K562 (cell line): ENCODE measurements at regions not wholly inside any gene's neighbourhood (a gene's known extent, or its start where the extent isn't known, plus 50 kb on each side); places are given as distances from the start of the nearest gene placed in this dataset.

ENCODE experiments used
- ATAC-seq: fragments of 200-7000 bp; cut with Tn5 transposase; 3 replicates; pipeline ENCODE4 v1.9.1; 2020; ENCODE audit warnings: moderate library complexity
- BruUV-seq: library from RNA; stranded (reverse); fragments of 400-500 nt; replicated peaks from 2 replicates; lab custom pipeline; 2021; lab: Mats Ljungman, UMichigan
- CTCF ChIA-PET: fragments of 300-600 bp; formaldehyde crosslinking; extraction: SDS; loops from one replicate; lab custom pipeline; 2021; ENCODE audit warnings: low intra/inter-chr PET ratio; lab: Yijun Ruan, JAX
- POLR2A ChIA-PET: fragments of 300-600, 350-650 bp; sonication (Branson Sonifier 250); formaldehyde crosslinking; extraction: SDS; loops from one replicate; lab custom pipeline; 2021; ENCODE audit warnings: antibody characterized with exemption, inconsistent platforms; lab: Yijun Ruan, JAX
- DNase-seq, 4 experiments: peaks; one replicate each; pipeline versions ENCODE4 v3.0.0 to v3.0.0-alpha.2; 2011 to 2018; ENCODE audit warnings: low spot score in 3 of 4, mixed read lengths in 3 of 4; ENCODE audit errors: extremely low read depth in 1 of 4
- FAIRE-seq: peaks from 2 replicates; lab custom pipeline; 2011; peaks lifted over from hg19 to GRCh38; lab: Jason Lieb, UNC
- H2AFZ ChIP-seq: 2 replicates; pipeline ENCODE4 v1.6.0; 2011; ENCODE audit warnings: low read depth, low read length, control low read depth, inconsistent platforms
- H3K27ac ChIP-seq: fragments of 200-600 bp; 3 replicates; pipeline ENCODE4 v1.8.0; 2011; ENCODE audit warnings: low read depth, mild to moderate bottlenecking, control low read depth, inconsistent platforms, low read length, moderate library complexity, mixed read lengths; ENCODE audit errors: extremely low read depth
- H3K27me3 ChIP-seq, 2 experiments: fragments of 300-600 bp in 1 of 2; 2 replicates in 1 of 2; 3 replicates in 1 of 2; pipeline versions ENCODE4 v1.6.0 to v1.8.0; 2011; ENCODE audit warnings: inconsistent platforms in 2 of 2, low read length in 2 of 2, mild to moderate bottlenecking in 1 of 2, mixed read lengths in 1 of 2, moderate library complexity in 1 of 2; ENCODE audit not compliant: control insufficient read depth in 2 of 2, insufficient read depth in 2 of 2
- H3K36me3 ChIP-seq: fragments of 300-600 bp; 3 replicates; pipeline ENCODE4 v1.8.0; 2011; ENCODE audit warnings: mild to moderate bottlenecking, low read length, inconsistent platforms; ENCODE audit not compliant: control insufficient read depth, insufficient read depth
- H3K4me1 ChIP-seq, 2 experiments: fragments of 200-600 bp in 1 of 2; replicated peaks in 1 of 2; 2 replicates in 1 of 2; 3 replicates in 1 of 2; pipeline versions ENCODE4 v1.5.1 to v1.8.0; 2011; ENCODE audit warnings: inconsistent platforms in 2 of 2, low read length in 2 of 2, mild to moderate bottlenecking in 1 of 2, mixed read lengths in 1 of 2, moderate library complexity in 1 of 2; ENCODE audit not compliant: control insufficient read depth in 2 of 2, insufficient read depth in 2 of 2
- H3K4me2 ChIP-seq: 2 replicates; pipeline ENCODE4 v1.6.1; 2011; ENCODE audit warnings: low read length, control low read depth, inconsistent platforms, mixed read lengths; ENCODE audit not compliant: insufficient read depth
- H3K4me3 ChIP-seq: fragments of 200-600 bp; sonication (generic), shearing (Covaris generic); 2 replicates; pipeline ENCODE4 v1.5.1; 2016; ENCODE audit warnings: control low read depth, inconsistent platforms
- H3K79me2 ChIP-seq: fragments of 200-600 bp; 3 replicates; pipeline ENCODE4 v1.8.0; 2011; ENCODE audit warnings: low read length, inconsistent platforms; ENCODE audit not compliant: control insufficient read depth, insufficient read depth
- H3K9ac ChIP-seq, 2 experiments: 2 replicates each; pipeline versions ENCODE4 v1.6.0 to v1.6.1; 2011; ENCODE audit warnings: low read depth in 2 of 2, low read length in 2 of 2, control low read depth in 1 of 2, inconsistent platforms in 1 of 2, mild to moderate bottlenecking in 1 of 2, mixed read lengths in 1 of 2; ENCODE audit not compliant: insufficient read depth in 1 of 2
- H3K9me1 ChIP-seq: one replicate; pipeline ENCODE4 v1.6.0; 2011; ENCODE audit warnings: inconsistent platforms, mild to moderate bottlenecking, low read length, moderate library complexity; ENCODE audit not compliant: control insufficient read depth, insufficient read depth
- H3K9me3 ChIP-seq: replicated peaks from 2 replicates; pipeline ENCODE4 v1.5.1; 2011; ENCODE audit warnings: low read depth, low read length, inconsistent platforms; ENCODE audit not compliant: control insufficient read depth, insufficient read depth
- H4K20me1 ChIP-seq: replicated peaks from 2 replicates; pipeline ENCODE4 v1.6.1; 2011; ENCODE audit warnings: low read length, inconsistent platforms, mixed read lengths; ENCODE audit not compliant: control insufficient read depth, insufficient read depth
- C11orf30 ChIP-seq: fragments of 450-650 bp; IDR thresholded peaks from 2 replicates; pipeline ENCODE4 v1.6.1; 2016; ENCODE audit warnings: low read depth, mild to moderate bottlenecking
- DIDO1 ChIP-seq: fragments of 450-650 bp; IDR thresholded peaks from 2 replicates; pipeline ENCODE4 v1.6.1; 2016; ENCODE audit warnings: low read depth, missing biosample characterization, missing genetic modification characterization
- DMBX1 ChIP-seq: fragments of 250-450 bp; sonication (Bioruptor Pico); IDR thresholded peaks from 2 replicates; pipeline ENCODE4 v1.8.0; 2022; ENCODE audit warnings: inconsistent platforms, mild to moderate bottlenecking, moderate library complexity, borderline replicate concordance
- FOXA3 ChIP-seq, 2 experiments: fragments of 450-650 bp in 1 of 2; sonication (generic) in 1 of 2; formaldehyde crosslinking; IDR thresholded peaks in 1 of 2; conservative IDR thresholded peaks in 1 of 2; 2 replicates each; pipeline versions ENCODE4 v1.4.0 to v1.8.0; 2020 to 2022; ENCODE audit warnings: mild to moderate bottlenecking in 2 of 2, missing genetic modification reagents in 1 of 2
- JUND ChIP-seq, 2 experiments: IDR thresholded peaks; 2 replicates in 1 of 2; 3 replicates in 1 of 2; pipeline ENCODE4 v1.6.1; 2011; ENCODE audit warnings: borderline replicate concordance in 2 of 2, low read depth in 2 of 2, low read length in 2 of 2, improper control_type of control experiment in 1 of 2, missing biosample characterization in 1 of 2, missing genetic modification characterization in 1 of 2, missing genetic modification reagents in 1 of 2
- MAFG ChIP-seq: fragments of 450-650 bp; conservative IDR thresholded peaks from 2 replicates; pipeline ENCODE4 v1.6.1; 2016; ENCODE audit warnings: missing genetic modification characterization, missing compliant biosample characterization
- MEIS2 ChIP-seq: fragments of 450-650 bp; IDR thresholded peaks from 2 replicates; pipeline ENCODE4 v1.6.1; 2014; ENCODE audit warnings: mild to moderate bottlenecking; ENCODE audit not compliant: partially characterized antibody
- POLR2AphosphoS2 ChIP-seq: IDR thresholded peaks from 2 replicates; pipeline ENCODE4 v1.6.1; 2012; ENCODE audit warnings: low read length, improper control_type of control experiment
- ZBTB1 ChIP-seq: sonication (generic); formaldehyde crosslinking; IDR thresholded peaks from 2 replicates; pipeline ENCODE4 v1.8.1; 2023; ENCODE audit warnings: missing genetic modification reagents, low read depth, mild to moderate bottlenecking, borderline replicate concordance
- ZNF23 ChIP-seq: fragments of 250-450 bp; sonication (Bioruptor Pico); IDR thresholded peaks from 2 replicates; pipeline ENCODE4 v1.4.0; 2020; ENCODE audit warnings: mild to moderate bottlenecking
- ZNF384 ChIP-seq: IDR thresholded peaks from 2 replicates; pipeline ENCODE4 v1.6.1; 2012; ENCODE audit warnings: low read depth, low read length, improper control_type of control experiment
- WGBS: fragments of 100-300 bp; shearing (Covaris generic); methylation state at CpG from one replicate; pipeline ENCODE4 v1.1.6; 2016; ENCODE audit warnings: low coverage, mixed read lengths; ENCODE audit not compliant: insufficient coverage; ENCODE audit errors: missing lambda C conversion rate; 5-methylcytosine and 5-hydroxymethylcytosine counted together
- in situ Hi-C: fragments of 300-500 bp; cut with MboI; formaldehyde crosslinking; loops from 4 replicates; pipeline ENCODE4 v1.15.0; 2018; ENCODE audit warnings: inconsistent platforms, mixed read lengths
- intact Hi-C: fragments of 100-400 bp; cut with micrococcal nuclease; formaldehyde crosslinking; loops from 2 replicates; pipeline ENCODE4 v1.14.2; 2022
- TF ChIP-seq, protein P1 (sequence below): fragments of 250-450 bp; sonication (Bioruptor Pico); IDR thresholded peaks from 2 replicates; pipeline ENCODE4 v1.9.0; 2021; ENCODE audit warnings: mild to moderate bottlenecking, inconsistent platforms
- TF ChIP-seq, protein P2 (sequence below): fragments of 450-650 bp; IDR thresholded peaks from 2 replicates; pipeline ENCODE4 v1.6.1; 2017; ENCODE audit warnings: mild to moderate bottlenecking, moderate library complexity
- TF ChIP-seq, protein P3 (sequence below): fragments of 450-650 bp; formaldehyde crosslinking; conservative IDR thresholded peaks from 2 replicates; pipeline ENCODE4 v1.4.0; 2022; ENCODE audit warnings: mild to moderate bottlenecking, missing genetic modification characterization

DNA sequence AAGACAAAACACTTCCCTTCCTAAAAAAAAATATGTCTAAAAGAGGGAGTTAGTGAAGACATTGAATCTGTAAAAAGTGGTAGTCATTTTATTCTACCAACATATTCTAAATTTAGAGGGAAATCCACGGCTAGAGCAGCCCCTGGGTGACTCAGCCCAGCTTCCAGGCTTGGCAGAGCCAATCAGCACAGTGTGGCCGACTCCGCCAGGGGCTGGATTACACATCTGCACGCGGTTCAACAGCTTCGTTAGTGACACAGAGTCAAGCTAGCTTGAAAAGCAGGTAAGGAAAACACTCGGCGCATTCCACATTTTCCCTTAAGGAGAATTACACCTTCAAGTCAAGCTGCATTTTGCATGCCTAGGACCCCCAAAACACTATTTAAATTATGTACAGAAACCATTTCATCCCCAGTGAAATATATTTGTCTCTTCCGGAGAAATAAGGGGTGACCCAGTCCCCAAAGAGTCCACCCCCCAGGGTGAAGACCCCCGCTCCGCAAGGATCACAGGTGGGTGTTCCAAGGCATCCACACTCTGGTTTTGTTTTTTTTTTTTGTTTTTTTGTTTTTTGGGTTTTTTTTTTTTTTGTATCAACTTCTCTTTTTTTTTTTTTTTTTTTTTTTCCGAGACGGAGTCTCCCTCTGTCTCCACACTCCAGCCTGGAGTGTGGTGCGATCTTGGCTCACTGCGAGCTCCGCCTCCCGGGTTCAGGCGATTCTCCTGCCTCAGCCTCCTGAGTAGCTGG lies 58.4 kb upstream of the ARID1B start (continued):
- no peak for TF ChIP-seq FOXA3 (CRISPR knock-in tag; conservative IDR thresholded peaks at IDR 0.05 in 1 of 2, IDR thresholded peaks at IDR 0.05 in 1 of 2)
- peak; percentile 73; the same call in 1 of the 2 replicates for TF ChIP-seq DMBX1 (CRISPR knock-in tag)
- TF ChIP-seq ZBTB1 (CRISPR knock-in tag), result no peak
- TF ChIP-seq, protein P1, sequence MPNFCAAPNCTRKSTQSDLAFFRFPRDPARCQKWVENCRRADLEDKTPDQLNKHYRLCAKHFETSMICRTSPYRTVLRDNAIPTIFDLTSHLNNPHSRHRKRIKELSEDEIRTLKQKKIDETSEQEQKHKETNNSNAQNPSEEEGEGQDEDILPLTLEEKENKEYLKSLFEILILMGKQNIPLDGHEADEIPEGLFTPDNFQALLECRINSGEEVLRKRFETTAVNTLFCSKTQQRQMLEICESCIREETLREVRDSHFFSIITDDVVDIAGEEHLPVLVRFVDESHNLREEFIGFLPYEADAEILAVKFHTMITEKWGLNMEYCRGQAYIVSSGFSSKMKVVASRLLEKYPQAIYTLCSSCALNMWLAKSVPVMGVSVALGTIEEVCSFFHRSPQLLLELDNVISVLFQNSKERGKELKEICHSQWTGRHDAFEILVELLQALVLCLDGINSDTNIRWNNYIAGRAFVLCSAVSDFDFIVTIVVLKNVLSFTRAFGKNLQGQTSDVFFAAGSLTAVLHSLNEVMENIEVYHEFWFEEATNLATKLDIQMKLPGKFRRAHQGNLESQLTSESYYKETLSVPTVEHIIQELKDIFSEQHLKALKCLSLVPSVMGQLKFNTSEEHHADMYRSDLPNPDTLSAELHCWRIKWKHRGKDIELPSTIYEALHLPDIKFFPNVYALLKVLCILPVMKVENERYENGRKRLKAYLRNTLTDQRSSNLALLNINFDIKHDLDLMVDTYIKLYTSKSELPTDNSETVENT (CRISPR knock-in tag), result 0 out of 2 replicates have a peak, but pooled peaks have one; percentile 42
- TF ChIP-seq, all 486 proteins: peak for 55

DNA sequence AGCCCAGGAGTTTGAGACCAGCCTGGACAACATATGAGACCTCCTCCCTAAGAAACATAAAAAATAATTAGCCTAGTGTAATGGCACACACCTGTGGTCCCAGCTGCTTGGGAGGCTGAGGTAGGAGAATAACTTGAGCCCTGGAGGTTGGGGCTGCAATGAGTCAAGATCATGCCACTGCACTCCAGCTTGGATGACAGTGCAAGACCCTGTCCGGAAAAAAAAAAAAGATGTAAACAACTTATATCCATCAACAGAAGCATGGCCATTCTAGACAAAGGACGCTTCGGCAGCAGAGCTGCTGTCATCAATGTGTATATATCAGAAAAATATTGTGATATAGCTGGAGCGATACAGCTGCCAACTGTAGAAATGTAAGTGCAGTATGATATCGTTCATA lies 59.6 kb upstream of the ARID1B start:
- no peak overlapping the region for H3K4me2 ChIP-seq
- TF ChIP-seq POLR2AphosphoS2, result no peak
- TF ChIP-seq, protein P2, sequence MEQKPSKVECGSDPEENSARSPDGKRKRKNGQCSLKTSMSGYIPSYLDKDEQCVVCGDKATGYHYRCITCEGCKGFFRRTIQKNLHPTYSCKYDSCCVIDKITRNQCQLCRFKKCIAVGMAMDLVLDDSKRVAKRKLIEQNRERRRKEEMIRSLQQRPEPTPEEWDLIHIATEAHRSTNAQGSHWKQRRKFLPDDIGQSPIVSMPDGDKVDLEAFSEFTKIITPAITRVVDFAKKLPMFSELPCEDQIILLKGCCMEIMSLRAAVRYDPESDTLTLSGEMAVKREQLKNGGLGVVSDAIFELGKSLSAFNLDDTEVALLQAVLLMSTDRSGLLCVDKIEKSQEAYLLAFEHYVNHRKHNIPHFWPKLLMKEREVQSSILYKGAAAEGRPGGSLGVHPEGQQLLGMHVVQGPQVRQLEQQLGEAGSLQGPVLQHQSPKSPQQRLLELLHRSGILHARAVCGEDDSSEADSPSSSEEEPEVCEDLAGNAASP, result no peak
- TF ChIP-seq JUND (IDR thresholded peaks at IDR 0.05; ENCODE audit: borderline replicate concordance, low read depth, low read length), result peak; percentile 17; the same call in 1 of the 2 replicates
- no peak for TF ChIP-seq JUND (tag; IDR thresholded peaks at IDR 0.05; ENCODE audit: borderline replicate concordance, low read depth, low read length)
- no peak for TF ChIP-seq ZNF23 (CRISPR knock-in tag)
- peak; percentile 20 for TF ChIP-seq MEIS2
- TF ChIP-seq C11orf30, result peak; percentile 33; the same call in 1 of the 2 replicates
- TF ChIP-seq, protein P3, sequence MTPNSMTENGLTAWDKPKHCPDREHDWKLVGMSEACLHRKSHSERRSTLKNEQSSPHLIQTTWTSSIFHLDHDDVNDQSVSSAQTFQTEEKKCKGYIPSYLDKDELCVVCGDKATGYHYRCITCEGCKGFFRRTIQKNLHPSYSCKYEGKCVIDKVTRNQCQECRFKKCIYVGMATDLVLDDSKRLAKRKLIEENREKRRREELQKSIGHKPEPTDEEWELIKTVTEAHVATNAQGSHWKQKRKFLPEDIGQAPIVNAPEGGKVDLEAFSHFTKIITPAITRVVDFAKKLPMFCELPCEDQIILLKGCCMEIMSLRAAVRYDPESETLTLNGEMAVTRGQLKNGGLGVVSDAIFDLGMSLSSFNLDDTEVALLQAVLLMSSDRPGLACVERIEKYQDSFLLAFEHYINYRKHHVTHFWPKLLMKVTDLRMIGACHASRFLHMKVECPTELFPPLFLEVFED (CRISPR knock-in tag), result no peak
- TF ChIP-seq ZNF384, result peak; percentile 94
- TF ChIP-seq MAFG, result peak; percentile 61; the same call in 1 of the 2 replicates
- no peak for TF ChIP-seq DIDO1

More for the DNA sequence above, 59.6 kb upstream of the ARID1B start:
- no peaks in the 10 kb centered on the region; the same call in 1 of the 2 replicates for H3K9me3 ChIP-seq
- H2AFZ ChIP-seq, result peak overlapping the region; percentile 99
- H3K9ac ChIP-seq, result peak overlapping the region in 1 of 2 experiments; percentile 30; a peak in 1 of 4 replicates
- H3K27ac ChIP-seq, result no peak overlapping the region
- peaks cover 33% of the 10 kb centered on the region in 2 experiments for H3K4me1 ChIP-seq
- 54% methylated on average over 5 of the region's 5 CpGs for WGBS
- no TSS peak for BruUV-seq
- POLR2A ChIA-PET, result interaction anchor here (0.9 to 1.2 kb wide), 3 partner anchors 10 to 18 kb away, joined by 3 read pairs; no protein-coding TSS in a partner anchor
- H3K79me2 ChIP-seq, result no peaks in the 10 kb centered on the region
- FAIRE-seq, result no peak
- H3K9me1 ChIP-seq, result no peaks in the 10 kb centered on the region
- no peaks in the 10 kb centered on the region for H4K20me1 ChIP-seq
- CTCF ChIA-PET, result no interaction called here
- ATAC-seq, result no peak
- DNase-seq, result peak in 1 of 4 experiments; percentile 41
- H3K4me3 ChIP-seq, result no peak overlapping the region
- H3K36me3 ChIP-seq, result no peaks in the 10 kb centered on the region
- in situ Hi-C loops, result no loop called here
- intact Hi-C loops, result no loop called here
- no peaks in the 10 kb centered on the region for H3K27me3 ChIP-seq
